PC-3 (cell line): ENCODE measurements at regions not wholly inside any gene's neighbourhood (a gene's known extent, or its start where the extent isn't known, plus 50 kb on each side); places are given as distances from the start of the nearest gene placed in this dataset.

Experiments
- ATAC-seq: fragments of 200-7000 bp; cut with Tn5 transposase; 2 replicates; pipeline ENCODE4 v1.9.1; 2020; ENCODE audit warnings: mild to moderate bottlenecking, moderate library complexity
- BruUV-seq: library from RNA; stranded (reverse); fragments of 400-500 nt; replicated peaks from 2 replicates; lab custom pipeline; 2021; lab: Mats Ljungman, UMichigan
- CTCF ChIA-PET: fragments of 300-600 bp; sonication (Branson Sonifier 250); formaldehyde crosslinking; loops from one replicate; lab custom pipeline; 2022; ENCODE audit warnings: antibody characterized with exemption; lab: Charles Lee
- POLR2A ChIA-PET: fragments of 300-600 bp; sonication (Branson Sonifier 250); formaldehyde crosslinking; loops from one replicate; lab custom pipeline; 2022; ENCODE audit warnings: antibody characterized with exemption; ENCODE audit not compliant: unreplicated experiment; lab: Charles Lee
- DNase-seq: peaks from one replicate; pipeline ENCODE4 v3.0.0-alpha.2; 2015
- H2AFZ ChIP-seq: fragments of 300-600 bp; sonication (generic); 2 replicates; pipeline ENCODE4 v1.6.0; 2016; ENCODE audit warnings: antibody characterized with exemption, low read length
- H3F3A ChIP-seq: fragments of 300-600 bp; sonication (generic); one replicate; pipeline ENCODE4 v1.6.0; 2017; ENCODE audit warnings: antibody characterized with exemption, low read length, control low read depth, mild to moderate bottlenecking; ENCODE audit not compliant: unreplicated experiment
- H3K27ac ChIP-seq: fragments of 300-600 bp; sonication (generic); 2 replicates; pipeline ENCODE4 v1.5.1; 2016; ENCODE audit warnings: mild to moderate bottlenecking, low read length
- H3K27me3 ChIP-seq: fragments of 300-600 bp; sonication (generic); 2 replicates; pipeline ENCODE4 v1.6.1; 2016; ENCODE audit warnings: low read length, mixed read lengths
- H3K36me3 ChIP-seq: fragments of 300-600 bp; sonication (generic); 2 replicates; pipeline ENCODE4 v1.6.1; 2016; ENCODE audit warnings: low read depth, mixed run types, low read length, mixed read lengths
- H3K4me1 ChIP-seq: fragments of 300-600 bp; sonication (generic); 2 replicates; pipeline ENCODE4 v1.5.1; 2016; ENCODE audit warnings: low read length; ENCODE audit not compliant: insufficient read depth
- H3K4me2 ChIP-seq: fragments of 300-600 bp; sonication (generic); 2 replicates; pipeline ENCODE4 v1.6.0; 2016; ENCODE audit warnings: low read length
- H3K4me3 ChIP-seq: fragments of 300-600 bp; sonication (generic); 2 replicates; pipeline ENCODE4 v1.5.1; 2016; ENCODE audit warnings: mild to moderate bottlenecking, low read length, mixed read lengths
- H3K79me2 ChIP-seq: fragments of 300-600 bp; sonication (generic); 2 replicates; pipeline ENCODE4 v1.6.1; 2017; ENCODE audit warnings: low read length, mixed read lengths
- H3K9ac ChIP-seq: fragments of 300-600 bp; sonication (generic); 2 replicates; pipeline ENCODE4 v1.6.0; 2016; ENCODE audit warnings: mild to moderate bottlenecking, low read length
- H3K9me2 ChIP-seq: fragments of 300-600 bp; sonication (generic); replicated peaks from 2 replicates; pipeline ENCODE4 v1.6.1; 2016; ENCODE audit warnings: mixed run types, low read length, mixed read lengths
- H3K9me3 ChIP-seq: fragments of 300-600 bp; sonication (generic); 2 replicates; pipeline ENCODE4 v1.6.1; 2016; ENCODE audit warnings: low read length, mixed read lengths
- H4K20me1 ChIP-seq: fragments of 300-600 bp; sonication (generic); 2 replicates; pipeline ENCODE4 v1.6.1; 2016; ENCODE audit warnings: low read length, mixed read lengths
- CTCF ChIP-seq: fragments of 300-600 bp; sonication (generic); conservative IDR thresholded peaks from 2 replicates; pipeline ENCODE4 v1.5.1; 2017; ENCODE audit warnings: antibody characterized with exemption, low read depth, mild to moderate bottlenecking, low read length
- EZH2 ChIP-seq: fragments of 300-600 bp; sonication (generic); IDR thresholded peaks from one replicate; pipeline ENCODE4 v1.6.1; 2017; ENCODE audit warnings: antibody characterized with exemption, mild to moderate bottlenecking, low read length; ENCODE audit not compliant: unreplicated experiment
- EZH2phosphoT487 ChIP-seq: fragments of 300-600 bp; sonication (generic); IDR thresholded peaks from 2 replicates; pipeline ENCODE4 v1.6.1; 2018; ENCODE audit warnings: mild to moderate bottlenecking, antibody characterized with exemption, low read length, borderline replicate concordance
- intact Hi-C: fragments of 100-400 bp; cut with micrococcal nuclease; formaldehyde crosslinking; loops from 2 replicates; pipeline ENCODE4 v1.9.0; 2023

GRCh38 chr15:29632671-29633406 lies 189.4 kb downstream of the TJP1 start:
- H4K20me1 ChIP-seq: no peaks in the 10 kb centered on the region
- no peaks in the 10 kb centered on the region for H3K79me2 ChIP-seq
- H3K4me3 ChIP-seq: no peak overlapping the region
- no peak overlapping the region for H3K27ac ChIP-seq
- H3K27me3 ChIP-seq: peaks cover 35% of the 10 kb centered on the region
- ATAC-seq: no peak
- no peaks in the 10 kb centered on the region for H3F3A ChIP-seq
- H3K4me1 ChIP-seq: no peaks in the 10 kb centered on the region
- TF ChIP-seq EZH2phosphoT487: no peak
- TF ChIP-seq CTCF: no peak
- no peak for TF ChIP-seq EZH2
- no TSS peak for BruUV-seq
- H2AFZ ChIP-seq: no peak overlapping the region
- H3K9me2 ChIP-seq: no peaks in the 10 kb centered on the region
- H3K36me3 ChIP-seq: no peaks in the 10 kb centered on the region
- DNase-seq: no peak
- intact Hi-C loops: no loop called here
- CTCF ChIA-PET: interaction anchor here (0.7 kb wide), 1 partner anchor 13 kb away, joined by 13 read pairs; no protein-coding TSS in a partner anchor
- no peak overlapping the region for H3K9ac ChIP-seq
- H3K4me2 ChIP-seq: no peak overlapping the region
- POLR2A ChIA-PET: no interaction called here
- no peaks in the 10 kb centered on the region for H3K9me3 ChIP-seq

- ATAC-seq: no peak
- TF ChIP-seq EZH2phosphoT487 (no peak), EZH2 (no peak), CTCF (no peak)
- Histone ChIP-seq H3K4me2 (no peak overlapping the region), H2AFZ (no peak overlapping the region), H4K20me1 (no peaks in the 10 kb centered on the region), H3K4me3 (no peak overlapping the region), H3K27me3 (peaks cover 39% of the 10 kb centered on the region), H3K9me2 (no peaks in the 10 kb centered on the region), H3K4me1 (no peaks in the 10 kb centered on the region), H3K36me3 (no peaks in the 10 kb centered on the region), H3K9ac (no peak overlapping the region), H3F3A (no peaks in the 10 kb centered on the region), H3K9me3 (no peaks in the 10 kb centered on the region), H3K79me2 (no peaks in the 10 kb centered on the region), H3K27ac (no peak overlapping the region)
- ChIA-PET POLR2A (no interaction called here), CTCF (no interaction called here)
- intact Hi-C loops: no loop called here
- DNase-seq: no peak
- no TSS peak for BruUV-seq
Observed at GRCh38 chr15:29631076-29632070, 190.9 kb downstream of the TJP1 start.
